Activated CD4-positive, alpha-beta T cell treated with anti-CD3 and anti-CD28 coated beads for 4 hours (primary cell): ENCODE measurements at regions not wholly inside any gene's neighbourhood (a gene's known extent, or its start where the extent isn't known, plus 50 kb on each side); places are given as distances from the start of the nearest gene placed in this dataset.

ENCODE experiments used
- DNase-seq, 2 donors: peaks; one replicate each; pipeline ENCODE4 v3.0.0-alpha.2; 2020

- no peak for DNase-seq
Measured at GRCh38 chr4:11264841-11265240, 163.9 kb downstream of the HS3ST1 start.

GRCh38 chr4:11264346-11264745 is 164.3 kb downstream of the HS3ST1 start:
- no peak for DNase-seq

- no peak for DNase-seq
Measured at GRCh38 chr4:11263208-11263607, 165.5 kb downstream of the HS3ST1 start.

GRCh38 chr4:11261066-11261850 is 167.4 kb downstream of the HS3ST1 start:
- DNase-seq = no peak

GRCh38 chr4:11259837-11260236 is 168.9 kb downstream of the HS3ST1 start:
- no peak for DNase-seq

GRCh38 chr4:11252149-11252548 is 176.5 kb downstream of the HS3ST1 start:
- DNase-seq = no peak

GRCh38 chr4:11250510-11250909 is 178.2 kb downstream of the HS3ST1 start:
- DNase-seq = no peak

GRCh38 chr4:11232015-11232414 is 196.7 kb downstream of the HS3ST1 start:
- DNase-seq = no peak

- no peak for DNase-seq
Measured at GRCh38 chr4:11230866-11231265, 197.8 kb downstream of the HS3ST1 start.

GRCh38 chr4:11228530-11228929 is 200.2 kb downstream of the HS3ST1 start:
- DNase-seq = no peak

GRCh38 chr4:11223311-11223710 is 205.4 kb downstream of the HS3ST1 start:
- DNase-seq = no peak

- DNase-seq = no peak
Measured at GRCh38 chr4:11218692-11219091, 210.0 kb downstream of the HS3ST1 start.

GRCh38 chr4:11216520-11216919 is 212.2 kb downstream of the HS3ST1 start:
- no peak for DNase-seq

- no peak for DNase-seq
Measured at GRCh38 chr4:11214281-11214680, 214.4 kb downstream of the HS3ST1 start.

GRCh38 chr4:11209826-11210225 is 218.9 kb downstream of the HS3ST1 start:
- no peak for DNase-seq

GRCh38 chr4:11201256-11201655 is 227.4 kb downstream of the HS3ST1 start:
- no peak for DNase-seq

- DNase-seq = no peak
Measured at GRCh38 chr4:11198516-11199305, 230.0 kb downstream of the HS3ST1 start.

GRCh38 chr4:11197631-11198341 is 230.9 kb downstream of the HS3ST1 start:
- DNase-seq = no peak

GRCh38 chr4:11196927-11197522 is 231.7 kb downstream of the HS3ST1 start:
- no peak for DNase-seq

- no peak for DNase-seq
Measured at GRCh38 chr4:11194431-11194830, 234.3 kb downstream of the HS3ST1 start.

- DNase-seq = no peak
Measured at GRCh38 chr4:11189756-11190155, 238.9 kb downstream of the HS3ST1 start.

GRCh38 chr4:11183356-11183740 is 245.3 kb downstream of the HS3ST1 start:
- no peak for DNase-seq
